Retinal pigment epithelial cell (primary cell): ENCODE measurements at regions not wholly inside any gene's neighbourhood (a gene's known extent, or its start where the extent isn't known, plus 50 kb on each side); places are given as distances from the start of the nearest gene placed in this dataset.

Experiments used
- DNase-seq: peaks from one replicate; pipeline ENCODE4 v3.0.0-alpha.2; 2010; ENCODE audit warnings: low read depth
- H3K4me3 ChIP-seq: 2 replicates; pipeline ENCODE4 v1.5.1; 2011; ENCODE audit warnings: mild to moderate bottlenecking, low read length, control low read depth, moderate library complexity
- TF ChIP-seq, protein P1 (sequence below): conservative IDR thresholded peaks from 2 replicates; pipeline ENCODE4 v1.5.1; 2011; ENCODE audit warnings: low read depth, low read length, control low read depth, inconsistent platforms

DNA sequence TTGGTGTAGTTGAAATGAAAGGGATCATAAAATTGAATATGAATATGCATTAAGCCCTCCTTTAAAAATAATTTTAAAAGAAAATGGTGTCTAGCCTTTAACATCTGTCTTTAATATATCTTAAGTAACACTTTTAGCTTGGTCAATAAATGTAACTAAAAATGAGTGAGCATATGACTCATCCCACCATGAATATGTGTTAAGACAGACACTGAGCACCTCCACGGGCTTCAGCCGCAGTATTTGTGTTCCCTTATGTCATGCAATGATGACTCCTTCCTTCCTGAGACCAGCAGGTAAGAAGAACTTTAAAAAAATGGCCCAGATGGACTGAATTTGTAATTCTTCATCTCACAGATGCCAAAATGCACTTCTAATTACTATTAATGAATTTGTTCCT lies 563.2 kb downstream of the NR2F1-AS1 start:
- no peak overlapping the region for H3K4me3 ChIP-seq
- no peak for DNase-seq
- TF ChIP-seq, protein P1, sequence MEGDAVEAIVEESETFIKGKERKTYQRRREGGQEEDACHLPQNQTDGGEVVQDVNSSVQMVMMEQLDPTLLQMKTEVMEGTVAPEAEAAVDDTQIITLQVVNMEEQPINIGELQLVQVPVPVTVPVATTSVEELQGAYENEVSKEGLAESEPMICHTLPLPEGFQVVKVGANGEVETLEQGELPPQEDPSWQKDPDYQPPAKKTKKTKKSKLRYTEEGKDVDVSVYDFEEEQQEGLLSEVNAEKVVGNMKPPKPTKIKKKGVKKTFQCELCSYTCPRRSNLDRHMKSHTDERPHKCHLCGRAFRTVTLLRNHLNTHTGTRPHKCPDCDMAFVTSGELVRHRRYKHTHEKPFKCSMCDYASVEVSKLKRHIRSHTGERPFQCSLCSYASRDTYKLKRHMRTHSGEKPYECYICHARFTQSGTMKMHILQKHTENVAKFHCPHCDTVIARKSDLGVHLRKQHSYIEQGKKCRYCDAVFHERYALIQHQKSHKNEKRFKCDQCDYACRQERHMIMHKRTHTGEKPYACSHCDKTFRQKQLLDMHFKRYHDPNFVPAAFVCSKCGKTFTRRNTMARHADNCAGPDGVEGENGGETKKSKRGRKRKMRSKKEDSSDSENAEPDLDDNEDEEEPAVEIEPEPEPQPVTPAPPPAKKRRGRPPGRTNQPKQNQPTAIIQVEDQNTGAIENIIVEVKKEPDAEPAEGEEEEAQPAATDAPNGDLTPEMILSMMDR: no peak

DNA sequence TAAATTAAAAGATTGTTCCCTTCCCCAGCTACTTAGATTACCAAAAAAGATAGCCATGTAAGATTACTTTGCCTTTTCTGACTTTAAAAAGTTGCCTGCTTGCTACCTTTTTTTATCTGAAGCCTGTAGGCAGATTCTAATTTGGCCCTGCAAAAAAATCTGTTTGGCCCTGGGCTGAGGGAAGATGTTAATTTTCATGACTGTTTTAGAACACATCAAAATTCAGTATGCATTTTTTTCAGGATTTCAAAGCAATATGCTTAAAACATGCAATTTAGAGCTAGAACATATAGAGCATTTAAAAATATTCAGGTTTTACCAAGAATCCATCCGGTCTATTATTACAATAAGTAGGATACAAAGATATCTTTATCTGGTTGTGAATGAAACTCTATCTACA lies 563.6 kb downstream of the NR2F1-AS1 start:
- TF ChIP-seq, protein P1: no peak
- no peak overlapping the region for H3K4me3 ChIP-seq
- DNase-seq: no peak

DNA sequence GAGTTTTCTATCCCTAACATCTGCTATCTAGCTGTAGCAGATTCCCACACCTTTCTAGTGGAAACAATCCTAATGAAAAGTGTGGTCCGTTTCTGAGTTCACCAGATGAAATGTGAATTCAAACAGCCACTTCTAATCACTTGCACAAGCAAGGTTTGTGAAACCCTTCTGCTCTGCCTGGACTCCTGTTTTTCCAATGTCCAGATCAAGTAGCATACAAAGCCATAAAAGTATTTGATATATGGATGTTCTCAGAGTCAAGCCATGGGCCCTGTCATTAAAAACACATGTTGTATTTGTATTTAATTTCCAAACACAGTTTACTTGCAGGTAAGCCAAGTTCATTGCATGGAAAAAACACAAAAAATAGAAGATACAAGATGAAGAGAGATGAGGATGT lies 570.4 kb downstream of the NR2F1-AS1 start:
- no peak for DNase-seq
- TF ChIP-seq, protein P1: no peak
- no peak overlapping the region for H3K4me3 ChIP-seq

DNA sequence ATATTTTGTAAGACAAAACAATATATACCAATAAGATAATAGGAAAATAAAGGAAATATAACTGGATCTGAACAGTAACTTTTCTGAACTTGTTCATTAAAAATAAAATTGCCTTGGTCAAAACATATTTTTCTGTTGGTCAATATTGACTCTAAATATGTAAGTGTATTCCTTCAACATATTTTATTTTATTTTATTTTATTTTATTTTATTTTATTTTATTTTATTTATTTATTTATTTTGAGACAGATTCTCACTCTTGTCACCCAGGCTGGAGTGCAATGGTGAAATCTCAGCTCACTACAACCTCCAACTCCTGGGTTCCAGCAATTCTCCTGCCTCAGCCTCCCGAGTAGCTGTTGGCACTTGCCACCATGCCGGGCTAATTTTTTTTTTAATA lies 571.0 kb downstream of the NR2F1-AS1 start:
- no peak overlapping the region for H3K4me3 ChIP-seq
- TF ChIP-seq, protein P1: no peak
- no peak for DNase-seq

DNA sequence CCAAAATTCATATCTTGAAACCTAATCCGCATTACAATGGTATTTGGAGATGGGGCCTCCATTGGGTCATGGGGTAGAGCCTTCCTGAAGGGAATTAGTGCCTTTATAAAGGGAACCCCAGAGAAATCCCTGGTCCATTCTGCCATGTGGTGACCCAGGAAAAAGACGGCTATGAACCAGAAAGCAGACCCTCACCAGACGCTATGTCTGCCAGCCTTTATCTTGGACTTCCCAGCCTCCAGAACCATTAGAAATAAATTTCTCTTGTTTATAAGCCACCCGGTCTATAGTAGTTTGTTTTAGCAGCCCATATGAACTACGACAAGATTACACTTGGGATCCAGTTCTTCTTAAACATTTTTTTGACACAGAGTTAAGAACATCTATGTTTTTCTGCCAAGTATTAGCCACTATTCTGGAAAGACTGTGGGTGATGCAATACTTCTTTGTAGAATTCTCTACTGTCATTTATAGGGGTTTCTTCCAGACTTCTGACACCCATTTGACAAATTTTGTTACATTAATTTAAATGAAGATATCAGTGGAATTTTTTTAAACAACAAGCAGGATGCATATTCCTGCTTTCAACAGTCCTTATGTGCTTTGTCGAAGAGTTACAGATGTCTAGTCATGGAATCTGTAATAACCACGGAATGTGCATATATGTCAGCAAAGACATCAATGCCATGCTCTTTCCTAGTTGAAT lies 572.4 kb downstream of the NR2F1-AS1 start:
- TF ChIP-seq, protein P1: no peak
- no peak for DNase-seq
- H3K4me3 ChIP-seq: no peak overlapping the region

DNA sequence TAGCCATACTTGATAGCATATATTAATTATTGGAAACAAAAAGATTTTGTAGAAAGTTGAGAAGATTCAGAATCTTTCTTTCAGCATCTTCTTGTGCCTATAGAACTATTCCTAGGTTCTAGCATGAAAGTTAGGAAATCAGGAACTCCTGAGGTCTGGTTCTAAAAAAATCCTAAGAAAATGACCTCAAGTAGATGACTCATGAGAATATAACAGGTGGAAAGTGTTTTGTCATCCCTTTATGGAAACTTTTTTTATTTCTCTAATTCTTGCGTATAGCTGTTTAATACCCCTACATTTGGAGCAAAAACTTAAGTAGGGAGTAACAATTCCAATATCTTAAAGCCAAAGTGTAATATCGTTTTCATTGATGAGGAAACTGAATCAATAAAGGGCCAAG lies 574.1 kb downstream of the NR2F1-AS1 start:
- TF ChIP-seq, protein P1: no peak
- no peak for DNase-seq
- H3K4me3 ChIP-seq: no peak overlapping the region

DNA sequence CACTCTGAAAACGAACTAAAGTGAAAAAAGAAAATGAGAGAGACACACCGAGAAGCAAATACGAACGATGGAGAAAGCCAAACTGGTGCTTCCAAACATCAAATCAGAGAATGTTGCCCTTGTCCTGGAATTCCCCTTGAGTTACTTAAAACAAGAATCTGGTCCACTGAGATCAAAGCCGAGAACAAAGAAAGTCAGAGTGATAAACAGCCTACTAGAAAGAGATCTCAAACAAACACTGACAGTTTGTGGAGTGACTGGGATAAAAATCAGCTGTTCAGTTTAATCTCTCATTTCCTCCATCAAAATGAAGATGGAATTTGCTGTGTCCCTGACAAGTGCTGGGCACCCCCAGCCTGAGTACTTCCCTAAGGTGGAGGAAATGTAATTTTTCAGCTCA lies 582.6 kb downstream of the NR2F1-AS1 start:
- DNase-seq: no peak

More for the DNA sequence above, 582.6 kb downstream of the NR2F1-AS1 start:
- no peak overlapping the region for H3K4me3 ChIP-seq
- TF ChIP-seq, protein P1: no peak
